A673 (cell line): ENCODE measurements at regions not wholly inside any gene's neighbourhood (a gene's known extent, or its start where the extent isn't known, plus 50 kb on each side); places are given as distances from the start of the nearest gene placed in this dataset.

Experiments used
- BruUV-seq: library from RNA; stranded (reverse); fragments of 400-500 nt; replicated peaks from 2 replicates; lab custom pipeline; 2021; lab: Mats Ljungman, UMichigan
- CTCF ChIA-PET: fragments of 300-600 bp; sonication (Branson Sonifier 250); formaldehyde crosslinking; loops from one replicate; lab custom pipeline; 2022; ENCODE audit warnings: antibody characterized with exemption; lab: Charles Lee
- POLR2A ChIA-PET: fragments of 300-600 bp; sonication (Branson Sonifier 250); formaldehyde crosslinking; loops from one replicate; lab custom pipeline; 2022; ENCODE audit warnings: antibody characterized with exemption; ENCODE audit not compliant: low non-redundant PET; lab: Charles Lee
- DNase-seq: peaks from one replicate; pipeline ENCODE4 v3.0.0-alpha.2; 2015; ENCODE audit warnings: low spot score
- H3K27ac ChIP-seq: fragments of 200-600 bp; sonication (generic); 2 replicates; pipeline ENCODE4 v1.5.1; 2016; ENCODE audit warnings: mixed run types, low read depth, mild to moderate bottlenecking, mixed read lengths, antibody characterized with exemption, low read length; ENCODE audit not compliant: poor library complexity, severe bottlenecking
- H3K27me3 ChIP-seq: fragments of 200-600 bp; sonication (generic); replicated peaks from 2 replicates; pipeline ENCODE4 v1.6.1; 2017; ENCODE audit warnings: mixed run types, low read depth, mild to moderate bottlenecking, mixed read lengths, antibody characterized with exemption, low read length; ENCODE audit not compliant: insufficient read depth, poor library complexity
- H3K36me3 ChIP-seq: fragments of 200-600 bp; sonication (generic); 2 replicates; pipeline ENCODE4 v1.6.1; 2016; ENCODE audit warnings: mixed run types, mild to moderate bottlenecking, mixed read lengths, antibody characterized with exemption, low read length; ENCODE audit not compliant: insufficient read depth, poor library complexity, severe bottlenecking
- H3K4me1 ChIP-seq: fragments of 200-600 bp; sonication (generic); 2 replicates; pipeline ENCODE4 v1.6.1; 2017; ENCODE audit warnings: mixed run types, mild to moderate bottlenecking, mixed read lengths, antibody characterized with exemption, low read length; ENCODE audit not compliant: insufficient read depth, poor library complexity, severe bottlenecking
- H3K4me3 ChIP-seq: fragments of 200-600 bp; sonication (generic); 2 replicates; pipeline ENCODE4 v1.5.1; 2016; ENCODE audit warnings: low read depth, mixed run types, mild to moderate bottlenecking, mixed read lengths, low read length; ENCODE audit not compliant: poor library complexity, severe bottlenecking
- H3K9me3 ChIP-seq: fragments of 200-600 bp; sonication (generic); 2 replicates; pipeline ENCODE4 v1.6.1; 2016; ENCODE audit warnings: mixed run types, low read depth, mild to moderate bottlenecking, mixed read lengths, antibody characterized with exemption, low read length; ENCODE audit not compliant: poor library complexity, severe bottlenecking
- EZH2 ChIP-seq: fragments of 200-600 bp; sonication (generic); IDR thresholded peaks from 2 replicates; pipeline ENCODE4 v1.6.1; 2017; ENCODE audit warnings: borderline replicate concordance, low read depth, mild to moderate bottlenecking, mixed read lengths, antibody characterized with exemption, low read length; ENCODE audit not compliant: poor library complexity, severe bottlenecking
- intact Hi-C: fragments of 100-400 bp; cut with micrococcal nuclease; formaldehyde crosslinking; loops from one replicate; pipeline ENCODE4 v1.10.0; 2022; ENCODE audit not compliant: unreplicated experiment
- TF ChIP-seq, protein P1 (sequence below): fragments of 300-800, 200-600 bp; sonication (generic); conservative IDR thresholded peaks from 2 replicates; pipeline ENCODE4 v1.5.1; 2017; ENCODE audit warnings: low read depth, mild to moderate bottlenecking, antibody characterized with exemption, low read length, moderate library complexity, mixed read lengths

DNA sequence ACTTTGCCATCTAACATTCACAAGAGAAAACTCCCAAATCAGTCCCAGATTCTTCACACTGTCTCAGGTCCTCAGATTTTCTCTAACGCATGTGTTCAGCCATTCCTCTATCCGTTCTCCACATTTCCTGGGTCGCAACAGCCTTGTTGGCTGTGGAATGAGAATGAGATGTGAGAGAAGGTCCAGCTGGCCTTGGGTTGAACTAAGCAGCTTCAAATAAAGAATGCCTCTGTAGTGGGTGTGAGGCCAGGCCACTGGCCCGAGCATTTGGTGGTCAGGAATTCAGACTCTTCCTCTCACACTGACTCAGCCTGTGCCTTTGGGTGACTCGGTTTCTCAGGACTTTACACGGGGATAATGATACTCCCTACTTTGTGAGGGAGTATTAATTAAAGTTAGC, 73.8 kb upstream of the CCN6 start:
- DNase-seq, result no peak
- BruUV-seq, result no TSS peak
- Histone ChIP-seq H3K36me3 (no peaks in the 10 kb centered on the region), H3K27me3 (no peaks in the 10 kb centered on the region), H3K9me3 (no peaks in the 10 kb centered on the region), H3K4me3 (no peak overlapping the region), H3K4me1 (no peaks in the 10 kb centered on the region), H3K27ac (no peak overlapping the region)
- no peak for TF ChIP-seq EZH2
- TF ChIP-seq, protein P1, sequence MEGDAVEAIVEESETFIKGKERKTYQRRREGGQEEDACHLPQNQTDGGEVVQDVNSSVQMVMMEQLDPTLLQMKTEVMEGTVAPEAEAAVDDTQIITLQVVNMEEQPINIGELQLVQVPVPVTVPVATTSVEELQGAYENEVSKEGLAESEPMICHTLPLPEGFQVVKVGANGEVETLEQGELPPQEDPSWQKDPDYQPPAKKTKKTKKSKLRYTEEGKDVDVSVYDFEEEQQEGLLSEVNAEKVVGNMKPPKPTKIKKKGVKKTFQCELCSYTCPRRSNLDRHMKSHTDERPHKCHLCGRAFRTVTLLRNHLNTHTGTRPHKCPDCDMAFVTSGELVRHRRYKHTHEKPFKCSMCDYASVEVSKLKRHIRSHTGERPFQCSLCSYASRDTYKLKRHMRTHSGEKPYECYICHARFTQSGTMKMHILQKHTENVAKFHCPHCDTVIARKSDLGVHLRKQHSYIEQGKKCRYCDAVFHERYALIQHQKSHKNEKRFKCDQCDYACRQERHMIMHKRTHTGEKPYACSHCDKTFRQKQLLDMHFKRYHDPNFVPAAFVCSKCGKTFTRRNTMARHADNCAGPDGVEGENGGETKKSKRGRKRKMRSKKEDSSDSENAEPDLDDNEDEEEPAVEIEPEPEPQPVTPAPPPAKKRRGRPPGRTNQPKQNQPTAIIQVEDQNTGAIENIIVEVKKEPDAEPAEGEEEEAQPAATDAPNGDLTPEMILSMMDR, result no peak
- ChIA-PET POLR2A (no interaction called here), CTCF (no interaction called here)
- intact Hi-C loops, result loop anchor here (10.0 kb wide), 1 partner anchor 55 kb away; no protein-coding TSS in a partner anchor

DNA sequence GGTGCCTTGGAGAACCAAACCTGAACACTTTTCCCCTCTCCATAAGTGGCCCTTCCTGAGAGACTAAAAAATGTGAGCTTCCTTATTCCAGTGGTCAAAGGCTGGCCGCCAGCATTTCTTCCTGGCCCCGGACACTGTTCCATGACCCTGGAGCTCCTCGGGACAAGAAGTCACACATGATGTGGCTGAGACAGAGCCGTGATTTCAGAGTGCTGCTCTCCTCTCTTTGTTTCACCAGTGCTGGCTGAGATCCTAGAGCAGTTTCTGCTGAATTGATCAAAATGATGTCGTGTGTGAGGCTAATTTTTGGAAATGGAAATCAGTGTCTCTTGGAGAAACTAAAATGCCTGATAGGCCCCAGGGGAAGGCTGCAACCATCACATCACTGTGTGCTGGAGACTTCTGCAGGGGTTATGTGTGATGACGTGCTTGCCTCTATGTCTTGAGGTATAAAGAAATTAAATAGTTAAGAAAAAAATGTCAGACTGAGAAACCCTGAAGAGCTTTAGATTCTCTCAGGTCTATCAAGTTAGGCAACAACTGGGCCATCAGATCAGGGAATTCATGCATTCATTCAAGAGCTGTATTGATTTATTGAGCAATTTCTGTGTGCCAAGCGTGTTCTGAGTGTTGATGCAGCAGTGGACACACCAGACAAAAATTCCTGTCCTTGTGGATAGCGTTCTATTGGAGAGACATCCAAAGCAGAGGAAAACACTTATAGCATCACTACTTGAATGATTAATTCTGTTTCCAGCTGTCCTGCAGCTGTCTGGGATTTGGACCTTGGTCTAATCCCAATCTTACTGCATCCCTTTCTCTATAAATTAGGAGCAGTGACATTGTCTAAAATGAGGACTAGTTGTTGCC, 72.7 kb upstream of the CCN6 start:
- no peak for DNase-seq
- H3K4me3 ChIP-seq, result no peak overlapping the region
- no peaks in the 10 kb centered on the region for H3K36me3 ChIP-seq
- POLR2A ChIA-PET, result no interaction called here
- H3K4me1 ChIP-seq, result no peaks in the 10 kb centered on the region
- TF ChIP-seq EZH2, result no peak
- TF ChIP-seq, protein P1, result no peak
- no peaks in the 10 kb centered on the region for H3K9me3 ChIP-seq
- H3K27me3 ChIP-seq, result no peaks in the 10 kb centered on the region
- H3K27ac ChIP-seq, result no peak overlapping the region
- intact Hi-C loops, result loop anchor here (10.0 kb wide), 1 partner anchor 56 kb away; no protein-coding TSS in a partner anchor
- no TSS peak for BruUV-seq
- CTCF ChIA-PET, result no interaction called here

DNA sequence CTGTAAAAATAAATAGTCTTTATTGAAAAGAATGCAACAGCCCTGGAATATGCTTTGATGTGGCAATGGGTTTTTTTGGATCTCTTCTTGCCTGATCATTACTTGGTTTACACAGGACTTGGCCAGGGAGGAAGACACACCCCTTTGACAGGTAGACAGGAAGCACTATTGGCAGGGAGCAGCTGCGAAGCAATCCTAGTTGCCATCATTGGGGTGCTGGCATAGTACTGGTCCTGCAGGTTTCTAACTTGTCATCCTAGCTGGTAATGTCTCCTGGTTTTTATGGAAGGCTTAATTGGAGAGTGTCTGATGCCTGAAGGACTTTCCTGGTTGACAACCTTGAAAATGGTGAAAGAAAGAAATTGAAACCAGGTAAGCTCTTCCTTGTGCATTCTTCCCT, 71.2 kb upstream of the CCN6 start:
- no peaks in the 10 kb centered on the region for H3K4me1 ChIP-seq
- no peaks in the 10 kb centered on the region for H3K27me3 ChIP-seq
- no TSS peak for BruUV-seq
- H3K4me3 ChIP-seq, result no peak overlapping the region
- TF ChIP-seq, protein P1, result no peak
- TF ChIP-seq EZH2, result no peak
- no peak overlapping the region for H3K27ac ChIP-seq
- no peak for DNase-seq
- H3K9me3 ChIP-seq, result no peaks in the 10 kb centered on the region
- intact Hi-C loops, result loop anchor here (10.0 kb wide), 1 partner anchor 58 kb away; no protein-coding TSS in a partner anchor
- no peaks in the 10 kb centered on the region for H3K36me3 ChIP-seq
- CTCF ChIA-PET, result no interaction called here
- POLR2A ChIA-PET, result no interaction called here
